OCI-LY1 (cell line): ENCODE measurements at regions not wholly inside any gene's neighbourhood (a gene's known extent, or its start where the extent isn't known, plus 50 kb on each side); places are given as distances from the start of the nearest gene placed in this dataset.

ENCODE experiments used
- H2AFZ ChIP-seq: fragments of 200-600 bp; sonication (generic), shearing (Covaris generic); 2 replicates; pipeline ENCODE4 v1.6.0; 2014; ENCODE audit warnings: antibody characterized with exemption, mild to moderate bottlenecking, low read length
- H3F3A ChIP-seq: fragments of 200-600 bp; sonication (generic), shearing (Covaris generic); 2 replicates; pipeline ENCODE4 v1.6.0; 2014; ENCODE audit warnings: mild to moderate bottlenecking, antibody characterized with exemption, low read length, moderate library complexity; ENCODE audit not compliant: insufficient read depth
- H3K27ac ChIP-seq: fragments of 200-600 bp; sonication (generic); 2 replicates; pipeline ENCODE4 v1.5.1; 2014; ENCODE audit warnings: low read length, mixed run types, mild to moderate bottlenecking, low read depth; ENCODE audit not compliant: poor library complexity, severe bottlenecking
- H3K27me3 ChIP-seq: fragments of 200-600 bp; sonication (generic); 2 replicates; pipeline ENCODE4 v1.6.0; 2014; ENCODE audit warnings: antibody characterized with exemption, mild to moderate bottlenecking, low read length, moderate library complexity; ENCODE audit not compliant: insufficient read depth
- H3K36me3 ChIP-seq: fragments of 200-600 bp; sonication (generic); 2 replicates; pipeline ENCODE4 v1.6.1; 2014; ENCODE audit warnings: mild to moderate bottlenecking, antibody characterized with exemption, low read length, moderate library complexity, mixed read lengths; ENCODE audit not compliant: insufficient read depth
- H3K4me1 ChIP-seq: fragments of 200-600 bp; sonication (generic); 2 replicates; pipeline ENCODE4 v1.5.1; 2014; ENCODE audit warnings: mild to moderate bottlenecking, low read length, moderate library complexity; ENCODE audit not compliant: insufficient read depth, severe bottlenecking
- H3K4me2 ChIP-seq: fragments of 200-600 bp; sonication (generic), shearing (Covaris generic); 2 replicates; pipeline ENCODE4 v1.6.1; 2014; ENCODE audit warnings: low read length
- H3K4me3 ChIP-seq: fragments of 200-600 bp; sonication (generic); 2 replicates; pipeline ENCODE4 v1.5.1; 2014; ENCODE audit warnings: low read length, low read depth, mild to moderate bottlenecking, mixed read lengths; ENCODE audit not compliant: poor library complexity, severe bottlenecking
- H3K79me2 ChIP-seq: fragments of 200-600 bp; shearing (Covaris generic); 2 replicates; pipeline ENCODE4 v1.6.1; 2016; ENCODE audit warnings: mixed run types, low read length, mixed read lengths; ENCODE audit not compliant: insufficient read depth
- H3K9ac ChIP-seq: fragments of 200-600 bp; sonication (generic), shearing (Covaris generic); 2 replicates; pipeline ENCODE4 v1.6.1; 2014; ENCODE audit warnings: mild to moderate bottlenecking, low read length, mixed read lengths
- H3K9me2 ChIP-seq: fragments of 200-600 bp; sonication (generic), shearing (Covaris generic); 2 replicates; pipeline ENCODE4 v1.6.1; 2014; ENCODE audit warnings: low read depth, mild to moderate bottlenecking, low read length, mixed read lengths
- H3K9me3 ChIP-seq: fragments of 200-600 bp; shearing (Covaris generic); 2 replicates; pipeline ENCODE4 v1.6.1; 2014; ENCODE audit warnings: low read length, mixed read lengths
- H4K20me1 ChIP-seq: fragments of 200-600 bp; sonication (generic), shearing (Covaris generic); 2 replicates; pipeline ENCODE4 v1.6.0; 2016; ENCODE audit warnings: mild to moderate bottlenecking, low read length; ENCODE audit not compliant: insufficient read depth
- CTCF ChIP-seq: fragments of 200-600 bp; sonication (generic), shearing (Covaris generic); IDR thresholded peaks from 2 replicates; pipeline ENCODE4 v1.5.1; 2017; ENCODE audit warnings: mild to moderate bottlenecking, antibody characterized with exemption, low read length, moderate library complexity, mixed read lengths
- EZH2 ChIP-seq: fragments of 200-600 bp; sonication (generic), shearing (Covaris generic); IDR thresholded peaks from 2 replicates; pipeline ENCODE4 v1.8.0; 2017; ENCODE audit warnings: borderline replicate concordance, mixed run types, mild to moderate bottlenecking, antibody characterized with exemption, low read length, moderate library complexity, mixed read lengths

GRCh38 chr12:43289426-43289801 is 262.6 kb downstream of the ADAMTS20 start:
- no peak overlapping the region for H3K4me3 ChIP-seq
- H3K4me1 ChIP-seq: no peaks in the 10 kb centered on the region
- no peaks in the 10 kb centered on the region for H4K20me1 ChIP-seq
- H3K27ac ChIP-seq: no peak overlapping the region
- H3K4me2 ChIP-seq: no peak overlapping the region
- no peak overlapping the region for H2AFZ ChIP-seq
- no peak overlapping the region for H3K9ac ChIP-seq
- H3K9me3 ChIP-seq: no peaks in the 10 kb centered on the region
- TF ChIP-seq CTCF (no peak), EZH2 (no peak)
- no peaks in the 10 kb centered on the region for H3K9me2 ChIP-seq
- no peaks in the 10 kb centered on the region for H3K79me2 ChIP-seq
- no peaks in the 10 kb centered on the region for H3K36me3 ChIP-seq
- H3K27me3 ChIP-seq: no peaks in the 10 kb centered on the region
- H3F3A ChIP-seq: no peaks in the 10 kb centered on the region

DNA sequence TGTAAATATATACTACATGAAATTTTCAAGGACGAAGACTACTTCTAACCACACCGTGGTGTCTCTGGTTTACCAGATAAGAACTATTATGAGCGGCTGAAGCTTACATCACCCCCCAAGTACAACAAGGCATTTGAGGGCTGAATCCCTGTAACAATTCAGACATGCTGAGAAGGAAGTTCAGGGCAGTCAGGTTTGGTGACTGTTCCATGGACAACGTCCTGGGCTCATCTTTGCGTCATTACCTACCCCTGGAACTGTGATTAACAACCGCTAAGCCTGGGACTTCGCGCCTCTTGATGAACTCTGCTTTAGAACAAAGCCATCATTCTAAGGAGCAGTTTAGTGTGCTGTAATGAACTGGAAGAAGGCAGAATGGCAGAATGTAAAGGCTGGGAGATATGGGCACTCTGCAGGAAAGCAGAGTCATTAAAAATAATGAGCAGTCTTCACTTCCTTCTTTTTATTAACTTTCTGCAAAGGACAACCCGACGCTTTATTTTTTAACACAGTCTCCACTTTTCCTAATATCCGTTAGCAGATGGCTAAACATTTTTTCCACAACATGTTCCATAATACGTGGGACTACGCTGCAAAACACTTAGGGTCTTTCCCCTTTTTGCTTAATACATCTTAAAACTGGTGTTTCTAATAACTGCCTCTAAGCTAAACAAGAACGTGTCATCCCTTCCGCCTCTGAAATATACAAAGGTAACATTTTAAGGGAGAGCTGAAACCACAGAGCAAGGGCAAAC is 263.2 kb downstream of the ADAMTS20 start:
- Histone ChIP-seq H3K4me1 (no peaks in the 10 kb centered on the region), H3K27me3 (no peaks in the 10 kb centered on the region), H3K4me3 (no peak overlapping the region), H3K27ac (no peak overlapping the region), H3K79me2 (no peaks in the 10 kb centered on the region), H4K20me1 (no peaks in the 10 kb centered on the region), H2AFZ (no peak overlapping the region), H3K9me3 (no peaks in the 10 kb centered on the region), H3K9ac (no peak overlapping the region), H3K9me2 (no peaks in the 10 kb centered on the region), H3K36me3 (no peaks in the 10 kb centered on the region), H3K4me2 (no peak overlapping the region), H3F3A (no peaks in the 10 kb centered on the region)
- TF ChIP-seq CTCF (no peak), EZH2 (no peak)

DNA sequence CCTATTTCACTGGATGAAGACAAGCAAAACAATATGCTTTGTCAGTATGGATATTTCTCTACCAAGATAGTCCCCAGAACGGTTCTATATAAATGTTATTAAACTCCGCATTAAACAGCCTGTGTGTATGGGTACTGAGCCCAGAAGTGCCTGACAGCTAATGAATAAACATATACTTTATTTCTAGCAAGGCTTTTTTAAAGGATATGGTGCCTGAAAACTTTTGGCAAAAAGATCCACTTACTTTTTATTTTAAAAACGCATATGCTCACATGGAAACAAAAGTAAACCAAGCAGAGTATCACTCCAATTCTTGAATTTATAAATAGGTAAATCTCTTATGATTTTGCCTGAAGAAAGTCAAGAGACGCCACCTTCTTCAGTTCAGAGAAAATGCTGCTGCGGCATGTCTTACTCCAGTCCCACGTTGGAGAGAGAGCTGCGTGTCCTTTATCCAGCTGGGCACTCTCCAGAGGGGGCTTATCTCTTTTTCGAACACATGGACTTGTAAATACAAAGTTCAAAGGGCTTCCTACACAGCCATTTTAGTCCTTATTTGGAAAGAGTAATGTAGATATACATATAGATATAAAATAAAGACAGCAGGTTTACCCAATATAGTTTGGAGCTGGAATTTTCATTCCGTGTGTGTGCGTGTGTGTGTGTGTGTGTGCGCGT is 264.2 kb downstream of the ADAMTS20 start:
- no peaks in the 10 kb centered on the region for H3K27me3 ChIP-seq
- no peak overlapping the region for H3K4me3 ChIP-seq
- no peak overlapping the region for H2AFZ ChIP-seq
- H3K9me2 ChIP-seq: no peaks in the 10 kb centered on the region
- no peaks in the 10 kb centered on the region for H3K79me2 ChIP-seq
- no peaks in the 10 kb centered on the region for H3K36me3 ChIP-seq
- TF ChIP-seq EZH2: no peak
- no peak for TF ChIP-seq CTCF
- no peaks in the 10 kb centered on the region for H3K4me1 ChIP-seq
- no peaks in the 10 kb centered on the region for H3K9me3 ChIP-seq
- H3K9ac ChIP-seq: no peak overlapping the region
- H3K27ac ChIP-seq: no peak overlapping the region
- H3K4me2 ChIP-seq: no peak overlapping the region
- H4K20me1 ChIP-seq: no peaks in the 10 kb centered on the region
- no peaks in the 10 kb centered on the region for H3F3A ChIP-seq
